RPMI7951 (cell line): ENCODE measurements at regions not wholly inside any gene's neighbourhood (a gene's known extent, or its start where the extent isn't known, plus 50 kb on each side); places are given as distances from the start of the nearest gene placed in this dataset.

Experiments
- DNase-seq: peaks from one replicate; pipeline ENCODE4 v3.0.0-alpha.2; 2012; ENCODE audit warnings: low read depth

GRCh38 chr2:161571051-161571429 is 53.2 kb upstream of the SLC4A10 start:
- DNase-seq = no peak
